Right ventricle myocardium superior (tissue), 1 donor: ENCODE measurements at regions not wholly inside any gene's neighbourhood (a gene's known extent, or its start where the extent isn't known, plus 50 kb on each side); places are given as distances from the start of the nearest gene placed in this dataset.
A peak's percentile ranks its signal among the peaks of the same experiment; 100 is the strongest.
"Not testable (repeated sequence)": the region's sequence is repeated elsewhere in the genome, so short reads cannot be mapped to it uniquely, and the experiment has no call there.

Experiments used
- ATAC-seq: fragments of 200-7000 bp; cut with Tn5 transposase; one replicate; pipeline ENCODE4 v1.9.1; 2020; ENCODE audit warnings: mild to moderate bottlenecking; ENCODE audit not compliant: poor library complexity
- DNase-seq: peaks from one replicate; pipeline ENCODE4 v3.0.0-alpha.2; 2020
- intact Hi-C: fragments of 100-400 bp; cut with DNase I; formaldehyde crosslinking; loops from one replicate; pipeline ENCODE4 v1.11.2; 2022
- donor health status: DM: no; HTN: yes; CAD: no; lungs with severe emphysema.

GRCh38 chr4:101682946-101683345 is 107.6 kb upstream of the BANK1 start:
- intact Hi-C loops = no loop called here
- DNase-seq (no peak), ATAC-seq (no peak)

- ATAC-seq (no peak), DNase-seq (no peak)
- intact Hi-C loops = no loop called here
Measured at GRCh38 chr4:101678180-101678579, 112.3 kb upstream of the BANK1 start.

GRCh38 chr4:101670897-101671296 is 119.6 kb upstream of the BANK1 start:
- ATAC-seq (peak; percentile 62), DNase-seq (peak; percentile 54)
- intact Hi-C loops = no loop called here

GRCh38 chr4:101670370-101670769 is 120.2 kb upstream of the BANK1 start:
- intact Hi-C loops = no loop called here
- DNase-seq (no peak), ATAC-seq (peak; percentile 36)

GRCh38 chr4:101669832-101670188 is 120.7 kb upstream of the BANK1 start:
- DNase-seq (no peak), ATAC-seq (peak; percentile 73)
- intact Hi-C loops = no loop called here

GRCh38 chr4:101669138-101669831 is 121.2 kb upstream of the BANK1 start:
- intact Hi-C loops = no loop called here
- DNase-seq = no peak

GRCh38 chr4:101667348-101667747 is 123.2 kb upstream of the BANK1 start:
- ATAC-seq (no peak), DNase-seq (peak; percentile 49)
- intact Hi-C loops = no loop called here

More at GRCh38 chr4:101669138-101669831, 121.2 kb upstream of the BANK1 start:
- peak; percentile 62 for ATAC-seq

- intact Hi-C loops = no loop called here
- no peak for ATAC-seq
Measured at GRCh38 chr4:101660607-101661006, 129.9 kb upstream of the BANK1 start.

GRCh38 chr4:101655857-101656256 is 134.7 kb upstream of the BANK1 start:
- intact Hi-C loops = no loop called here
- no peak for ATAC-seq
- DNase-seq = no peak

More at GRCh38 chr4:101660607-101661006, 129.9 kb upstream of the BANK1 start:
- no peak for DNase-seq

GRCh38 chr4:101655005-101655404 is 135.5 kb upstream of the BANK1 start:
- intact Hi-C loops = no loop called here
- ATAC-seq = no peak
- DNase-seq = no peak

GRCh38 chr4:101651778-101652177 is 138.8 kb upstream of the BANK1 start:
- DNase-seq (peak; percentile 41), ATAC-seq (peak; percentile 98)
- intact Hi-C loops = no loop called here

- no peak for DNase-seq
- intact Hi-C loops = loop anchor here (10.0 kb wide), 1 partner anchor 475 kb away; no protein-coding TSS in a partner anchor
- ATAC-seq = peak; percentile 58
Measured at GRCh38 chr4:101649790-101650515, 140.6 kb upstream of the BANK1 start.

- ATAC-seq (no peak), DNase-seq (no peak)
- intact Hi-C loops = loop anchor here (10.0 kb wide), 1 partner anchor 473 kb away; no protein-coding TSS in a partner anchor
Measured at GRCh38 chr4:101647710-101648034, 142.9 kb upstream of the BANK1 start.

GRCh38 chr4:101644516-101644915 is 146.0 kb upstream of the BANK1 start:
- intact Hi-C loops = loop anchor here (10.0 kb wide), 1 partner anchor 470 kb away; no protein-coding TSS in a partner anchor
- DNase-seq = no peak
- no peak for ATAC-seq

GRCh38 chr4:101643186-101643837 is 147.2 kb upstream of the BANK1 start:
- intact Hi-C loops = loop anchor here (10.0 kb wide), 1 partner anchor 469 kb away; no protein-coding TSS in a partner anchor
- ATAC-seq (no peak), DNase-seq (no peak)

GRCh38 chr4:101632766-101633165 is 157.8 kb upstream of the BANK1 start:
- ATAC-seq, DNase-seq, intact Hi-C loops: not testable (repeated sequence)

- intact Hi-C loops = no loop called here
- ATAC-seq = no peak
Measured at GRCh38 chr4:101630319-101630986, 160.1 kb upstream of the BANK1 start.

GRCh38 chr4:101621120-101621519 is 169.4 kb upstream of the BANK1 start:
- no peak for ATAC-seq
- DNase-seq = no peak
- intact Hi-C loops = no loop called here

More at GRCh38 chr4:101630319-101630986, 160.1 kb upstream of the BANK1 start:
- no peak for DNase-seq

- ATAC-seq = no peak
- no peak for DNase-seq
- intact Hi-C loops = no loop called here
Measured at GRCh38 chr4:101615652-101616051, 174.9 kb upstream of the BANK1 start.
